Esophagus squamous epithelium (tissue), 5 donors: ENCODE measurements at regions not wholly inside any gene's neighbourhood (a gene's known extent, or its start where the extent isn't known, plus 50 kb on each side); places are given as distances from the start of the nearest gene placed in this dataset.
"Not testable (repeated sequence)": the region's sequence is repeated elsewhere in the genome, so short reads cannot be mapped to it uniquely, and the experiment has no call there.

Experiments used
- DNase-seq: peaks from one replicate; lab custom pipeline; 2025; lab: John Stamatoyannopoulos, UW
- H3K27ac ChIP-seq, 4 donors: fragments of 200-600 bp; sonication (generic); one replicate each; pipeline ENCODE4 v1.5.1; 2016 to 2019; ENCODE audit warnings: mild to moderate bottlenecking in 1 of 4
- H3K27me3 ChIP-seq, 4 donors: fragments of 200-600 bp; sonication (generic); 1 replicate in 3 of 4; 2 replicates in 1 of 4; pipeline versions ENCODE4 v1.5.1 to v1.6.0; 2017 to 2021; ENCODE audit warnings: antibody characterized with exemption in 1 of 4
- H3K36me3 ChIP-seq, 3 donors: fragments of 200-600 bp; sonication (generic); one replicate each; pipeline ENCODE4 v1.5.1; 2016 to 2019
- H3K4me1 ChIP-seq, 3 donors: fragments of 200-600 bp; sonication (generic); one replicate each; pipeline ENCODE4 v1.5.1; 2017 to 2019
- H3K4me3 ChIP-seq, 4 donors: fragments of 200-600 bp; sonication (generic); 1 replicate in 3 of 4; 2 replicates in 1 of 4; pipeline ENCODE4 v1.5.1; 2016 to 2019; ENCODE audit warnings: mild to moderate bottlenecking in 2 of 4, moderate library complexity in 1 of 4
- H3K9me3 ChIP-seq, 3 donors: fragments of 200-600 bp; sonication (generic); one replicate each; pipeline ENCODE4 v1.5.1; 2016 to 2019
- POLR2A ChIP-seq, 4 donors: fragments of 450-650 bp; IDR thresholded peaks; one replicate each; pipeline ENCODE4 v1.6.1; 2017; ENCODE audit warnings: antibody characterized with exemption in 4 of 4, mild to moderate bottlenecking in 4 of 4, moderate library complexity in 3 of 4
- WGBS, 2 donors: methylation state at CpG; one replicate each; pipeline ENCODE4 v1.1.5; 2018; 5-methylcytosine and 5-hydroxymethylcytosine counted together
- intact Hi-C: fragments of 100-400 bp; cut with DNase I; formaldehyde crosslinking; loops from one replicate; pipeline ENCODE4 v1.15.0; 2022
- TF ChIP-seq, protein P1 (sequence below), 6 experiments: fragments of 450-650 bp in 4 of 6; fragments of 200-600 bp in 2 of 6; sonication (generic) in 2 of 6; IDR thresholded peaks; one replicate each; pipeline ENCODE4 v1.5.1; 2016 to 2019; ENCODE audit warnings: antibody characterized with exemption in 6 of 6, mild to moderate bottlenecking in 4 of 6, moderate library complexity in 4 of 6
- donor health status: DM: yes; HTN: yes; CAD: no.

GRCh38 chr7:34567906-34568305, 90.1 kb upstream of the NPSR1 start:
- H3K36me3 ChIP-seq = no peaks in the 10 kb centered on the region
- DNase-seq = no peak
- no peak overlapping the region for H3K4me3 ChIP-seq
- no peaks in the 10 kb centered on the region for H3K4me1 ChIP-seq
- WGBS, 2 donors = 38 to 44% methylated on average over 1 of the region's 1 CpG
- TF ChIP-seq, protein P1, sequence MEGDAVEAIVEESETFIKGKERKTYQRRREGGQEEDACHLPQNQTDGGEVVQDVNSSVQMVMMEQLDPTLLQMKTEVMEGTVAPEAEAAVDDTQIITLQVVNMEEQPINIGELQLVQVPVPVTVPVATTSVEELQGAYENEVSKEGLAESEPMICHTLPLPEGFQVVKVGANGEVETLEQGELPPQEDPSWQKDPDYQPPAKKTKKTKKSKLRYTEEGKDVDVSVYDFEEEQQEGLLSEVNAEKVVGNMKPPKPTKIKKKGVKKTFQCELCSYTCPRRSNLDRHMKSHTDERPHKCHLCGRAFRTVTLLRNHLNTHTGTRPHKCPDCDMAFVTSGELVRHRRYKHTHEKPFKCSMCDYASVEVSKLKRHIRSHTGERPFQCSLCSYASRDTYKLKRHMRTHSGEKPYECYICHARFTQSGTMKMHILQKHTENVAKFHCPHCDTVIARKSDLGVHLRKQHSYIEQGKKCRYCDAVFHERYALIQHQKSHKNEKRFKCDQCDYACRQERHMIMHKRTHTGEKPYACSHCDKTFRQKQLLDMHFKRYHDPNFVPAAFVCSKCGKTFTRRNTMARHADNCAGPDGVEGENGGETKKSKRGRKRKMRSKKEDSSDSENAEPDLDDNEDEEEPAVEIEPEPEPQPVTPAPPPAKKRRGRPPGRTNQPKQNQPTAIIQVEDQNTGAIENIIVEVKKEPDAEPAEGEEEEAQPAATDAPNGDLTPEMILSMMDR (IDR thresholded peaks at IDR 0.05) = no peak
- no peak for TF ChIP-seq POLR2A (IDR thresholded peaks at IDR 0.05)
- intact Hi-C loops = no loop called here
- H3K27me3 ChIP-seq = no peaks in the 10 kb centered on the region
- no peak overlapping the region for H3K27ac ChIP-seq
- H3K9me3 ChIP-seq = no peaks in the 10 kb centered on the region

GRCh38 chr7:34569975-34570699, 87.9 kb upstream of the NPSR1 start:
- H3K27me3 ChIP-seq = no peaks in the 10 kb centered on the region
- H3K36me3 ChIP-seq = no peaks in the 10 kb centered on the region
- H3K9me3 ChIP-seq = no peaks in the 10 kb centered on the region
- H3K4me1 ChIP-seq = no peaks in the 10 kb centered on the region
- DNase-seq = no peak
- WGBS, 2 donors = 70 to 77% methylated on average over 6 of the region's 6 CpGs
- intact Hi-C loops = no loop called here
- TF ChIP-seq POLR2A (IDR thresholded peaks at IDR 0.05) = no peak
- TF ChIP-seq, protein P1 (IDR thresholded peaks at IDR 0.05) = no peak
- H3K27ac ChIP-seq = no peak overlapping the region
- no peak overlapping the region for H3K4me3 ChIP-seq

GRCh38 chr7:34575006-34575405, 83.0 kb upstream of the NPSR1 start:
- intact Hi-C loops = no loop called here
- no peaks in the 10 kb centered on the region for H3K36me3 ChIP-seq
- H3K4me3 ChIP-seq = no peak overlapping the region
- WGBS, 2 donors = 55 to 64% methylated on average over 2 of the region's 2 CpGs
- no peaks in the 10 kb centered on the region for H3K9me3 ChIP-seq
- no peaks in the 10 kb centered on the region for H3K27me3 ChIP-seq
- no peak overlapping the region for H3K27ac ChIP-seq
- no peak for DNase-seq
- TF ChIP-seq, protein P1 (IDR thresholded peaks at IDR 0.05) = no peak
- TF ChIP-seq POLR2A (IDR thresholded peaks at IDR 0.05) = no peak
- no peaks in the 10 kb centered on the region for H3K4me1 ChIP-seq

- H3K36me3 ChIP-seq, intact Hi-C loops, H3K27ac ChIP-seq, H3K4me1 ChIP-seq, H3K27me3 ChIP-seq, H3K4me3 ChIP-seq, DNase-seq, H3K9me3 ChIP-seq: not testable (repeated sequence)
- 100% methylated on average over 1 of the region's 1 CpG for WGBS, 2 donors
Observed at GRCh38 chr7:34577934-34578333, 80.1 kb upstream of the NPSR1 start.

GRCh38 chr7:34581698-34582097, 76.3 kb upstream of the NPSR1 start:
- H3K27me3 ChIP-seq, intact Hi-C loops, H3K4me3 ChIP-seq, H3K4me1 ChIP-seq, H3K27ac ChIP-seq, H3K36me3 ChIP-seq, H3K9me3 ChIP-seq, DNase-seq: not testable (repeated sequence)
- 48 to 63% methylated on average over 4 to 6 of the region's 6 CpGs for WGBS, 2 donors

DNA sequence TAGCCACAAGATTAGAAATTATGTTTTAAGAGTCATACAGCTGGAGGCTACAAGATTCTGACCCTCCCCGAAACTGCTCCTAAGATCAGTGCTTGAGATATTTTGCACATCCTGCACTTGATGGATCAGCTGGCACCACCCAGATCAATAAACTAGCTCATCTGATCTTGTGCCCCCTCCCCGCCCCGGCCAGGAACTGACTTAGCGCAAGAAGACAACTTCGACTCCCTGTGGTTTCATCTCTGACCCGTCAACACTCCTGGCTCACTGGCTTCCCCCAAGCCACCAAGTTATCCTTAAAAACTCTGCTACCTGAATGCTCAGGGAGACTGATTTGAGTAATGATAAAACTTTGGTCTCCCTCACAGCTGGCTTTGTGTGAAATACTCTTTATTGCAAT, 73.5 kb upstream of the NPSR1 start:
- Histone ChIP-seq H3K27me3 (no peaks in the 10 kb centered on the region), H3K4me1 (no peaks in the 10 kb centered on the region), H3K27ac (no peak overlapping the region), H3K4me3 (no peak overlapping the region), H3K9me3 (no peaks in the 10 kb centered on the region), H3K36me3 (no peaks in the 10 kb centered on the region)
- TF ChIP-seq POLR2A (IDR thresholded peaks at IDR 0.05) = no peak
- TF ChIP-seq, protein P1 (IDR thresholded peaks at IDR 0.05) = no peak
- DNase-seq = no peak
- 78 to 100% methylated on average over 3 to 5 of the region's 6 CpGs for whole genome bisulfite sequencing, 2 donors
- intact Hi-C loops = no loop called here
